Lower lobe of right lung (tissue), 2 donors: ENCODE measurements at regions not wholly inside any gene's neighbourhood (a gene's known extent, or its start where the extent isn't known, plus 50 kb on each side); places are given as distances from the start of the nearest gene placed in this dataset.
A peak's percentile ranks its signal among the peaks of the same experiment; 100 is the strongest.
"Not testable (repeated sequence)": the region's sequence is repeated elsewhere in the genome, so short reads cannot be mapped to it uniquely, and the experiment has no call there.

Experiments used
- ATAC-seq, 2 donors: fragments of 200-7000 bp; cut with Tn5 transposase; one replicate each; pipeline ENCODE4 v1.9.1; 2020 to 2022; ENCODE audit warnings: mild to moderate bottlenecking in 2 of 2, moderate library complexity in 2 of 2
- DNase-seq: peaks from one replicate; pipeline ENCODE4 v3.0.0-alpha.2; 2020
- H3K27ac ChIP-seq: fragments of 200-600 bp; one replicate; pipeline ENCODE4 v1.8.0; 2022
- H3K27me3 ChIP-seq: fragments of 200-600 bp; one replicate; pipeline ENCODE4 v1.8.0; 2022; ENCODE audit warnings: low read depth
- H3K36me3 ChIP-seq: fragments of 200-600 bp; one replicate; pipeline ENCODE4 v1.8.0; 2022; ENCODE audit warnings: mild to moderate bottlenecking
- H3K4me1 ChIP-seq: fragments of 200-600 bp; one replicate; pipeline ENCODE4 v1.8.0; 2022
- H3K4me3 ChIP-seq: fragments of 200-600 bp; one replicate; pipeline ENCODE4 v1.8.0; 2022; ENCODE audit warnings: mild to moderate bottlenecking
- H3K9me3 ChIP-seq: fragments of 200-600 bp; one replicate; pipeline ENCODE4 v1.8.0; 2022
- CTCF ChIP-seq: fragments of 200-600 bp; IDR thresholded peaks from one replicate; pipeline ENCODE4 v1.8.0; 2022; ENCODE audit warnings: antibody characterized with exemption, mild to moderate bottlenecking
- intact Hi-C: fragments of 100-400 bp; cut with DNase I; formaldehyde crosslinking; loops from one replicate; pipeline ENCODE4 v1.11.0; 2022
- donor health status: DM: no; HTN: yes; CAD: no; lungs with severe emphysema.

GRCh38 chr7:125061776-125062397 lies 132.3 kb upstream of the POT1 start:
- Histone ChIP-seq H3K27me3 (no peaks in the 10 kb centered on the region), H3K4me3 (no peak overlapping the region), H3K9me3 (no peaks in the 10 kb centered on the region), H3K36me3 (no peaks in the 10 kb centered on the region), H3K4me1 (no peaks in the 10 kb centered on the region), H3K27ac (no peak overlapping the region)
- TF ChIP-seq CTCF: no peak
- no peak for ATAC-seq
- intact Hi-C loops: no loop called here
- no peak for DNase-seq

GRCh38 chr7:125061083-125061745 lies 131.6 kb upstream of the POT1 start:
- intact Hi-C loops, H3K36me3 ChIP-seq, H3K4me1 ChIP-seq, H3K27me3 ChIP-seq, H3K4me3 ChIP-seq, ATAC-seq, DNase-seq, H3K27ac ChIP-seq, H3K9me3 ChIP-seq: not testable (repeated sequence)

GRCh38 chr7:125059861-125060456 lies 130.3 kb upstream of the POT1 start:
- Histone ChIP-seq H3K36me3 (no peaks in the 10 kb centered on the region), H3K9me3 (no peaks in the 10 kb centered on the region), H3K27me3 (no peaks in the 10 kb centered on the region), H3K4me3 (no peak overlapping the region), H3K4me1 (no peaks in the 10 kb centered on the region), H3K27ac (no peak overlapping the region)
- DNase-seq (no peak), ATAC-seq (no peak)
- peak; percentile 25 for TF ChIP-seq CTCF
- intact Hi-C loops: no loop called here

GRCh38 chr7:125057963-125058362 lies 128.3 kb upstream of the POT1 start:
- intact Hi-C loops: no loop called here
- Histone ChIP-seq H3K27ac (no peak overlapping the region), H3K27me3 (no peaks in the 10 kb centered on the region), H3K36me3 (no peaks in the 10 kb centered on the region), H3K4me1 (no peaks in the 10 kb centered on the region), H3K9me3 (no peaks in the 10 kb centered on the region), H3K4me3 (no peak overlapping the region)
- TF ChIP-seq CTCF: no peak
- DNase-seq (no peak), ATAC-seq (no peak)

- H3K27ac ChIP-seq: no peak overlapping the region
- ATAC-seq: no peak
- intact Hi-C loops: no loop called here
Observed at GRCh38 chr7:125055376-125055775, 125.8 kb upstream of the POT1 start.

More at GRCh38 chr7:125055376-125055775, 125.8 kb upstream of the POT1 start:
- TF ChIP-seq CTCF: no peak
- Histone ChIP-seq H3K27me3 (no peaks in the 10 kb centered on the region), H3K4me3 (no peak overlapping the region), H3K4me1 (no peaks in the 10 kb centered on the region), H3K9me3 (no peaks in the 10 kb centered on the region), H3K36me3 (no peaks in the 10 kb centered on the region)
- DNase-seq: no peak
